IMR-90 (cell line): ENCODE measurements at regions not wholly inside any gene's neighbourhood (a gene's known extent, or its start where the extent isn't known, plus 50 kb on each side); places are given as distances from the start of the nearest gene placed in this dataset.

ENCODE experiments used
- ATAC-seq: fragments of 200-7000 bp; cut with Tn5 transposase; 2 replicates; pipeline ENCODE4 v1.9.1; 2020; ENCODE audit warnings: low read depth, mild to moderate bottlenecking, moderate library complexity
- BruUV-seq: library from RNA; stranded (reverse); fragments of 400-500 nt; replicated peaks from 2 replicates; lab custom pipeline; 2021; lab: Mats Ljungman, UMichigan
- CTCF ChIA-PET: fragments of 300-600 bp; formaldehyde crosslinking; extraction: SDS; loops from one replicate; lab custom pipeline; 2021; ENCODE audit warnings: antibody characterized with exemption; lab: Yijun Ruan, JAX
- POLR2A ChIA-PET: fragments of 300-600 bp; sonication (Branson Sonifier 250); formaldehyde crosslinking; loops from one replicate; lab custom pipeline; 2022; ENCODE audit warnings: antibody characterized with exemption; ENCODE audit not compliant: unreplicated experiment; lab: Charles Lee
- DNase-seq: peaks from one replicate; pipeline ENCODE4 v3.0.0; 2013
- H2AFZ ChIP-seq: replicated peaks from 2 replicates; pipeline ENCODE3; 2013; ENCODE audit warnings: low read length, mild to moderate bottlenecking; ENCODE audit not compliant: poor library complexity
- H2AK5ac ChIP-seq: 2 replicates; pipeline ENCODE4 v1.6.1; 2013; ENCODE audit warnings: low read depth, low read length, inconsistent platforms
- H2AK9ac ChIP-seq: replicated peaks from 2 replicates; pipeline ENCODE3; 2013; ENCODE audit warnings: mild to moderate bottlenecking, low read depth, low read length, moderate library complexity; ENCODE audit not compliant: poor library complexity
- H2BK120ac ChIP-seq: 2 replicates; pipeline ENCODE4 v1.6.1; 2013; ENCODE audit warnings: low read depth, low read length, inconsistent platforms
- H2BK15ac ChIP-seq: 3 replicates; pipeline ENCODE4 v1.6.1; 2013; ENCODE audit warnings: low read depth, low read length, inconsistent platforms
- H2BK20ac ChIP-seq: 2 replicates; pipeline ENCODE4 v1.6.1; 2013; ENCODE audit warnings: low read depth, mild to moderate bottlenecking, inconsistent platforms, low read length, moderate library complexity
- H2BK5ac ChIP-seq: 2 replicates; pipeline ENCODE4 v1.6.1; 2013; ENCODE audit warnings: mild to moderate bottlenecking, low read depth, low read length, inconsistent platforms; ENCODE audit not compliant: poor library complexity, severe bottlenecking
- H3K14ac ChIP-seq: replicated peaks from 2 replicates; pipeline ENCODE4 v1.6.1; 2013; ENCODE audit warnings: low read depth, low read length, inconsistent platforms
- H3K18ac ChIP-seq: 2 replicates; pipeline ENCODE4 v1.6.1; 2013; ENCODE audit warnings: low read depth, low read length, control low read depth
- H3K23ac ChIP-seq: 2 replicates; pipeline ENCODE4 v1.6.1; 2013; ENCODE audit warnings: low read depth, low read length, inconsistent platforms
- H3K27ac ChIP-seq: 2 replicates; pipeline ENCODE4 v1.5.1; 2013; ENCODE audit warnings: mild to moderate bottlenecking, control low read depth, low read length; ENCODE audit not compliant: insufficient read depth
- H3K27me3 ChIP-seq: 2 replicates; pipeline ENCODE4 v1.6.1; 2013; ENCODE audit warnings: low read length; ENCODE audit not compliant: control insufficient read depth, insufficient read depth
- H3K36me3 ChIP-seq: 2 replicates; pipeline ENCODE4 v1.6.1; 2013; ENCODE audit warnings: low read length, mixed read lengths; ENCODE audit not compliant: control insufficient read depth, insufficient read depth
- H3K4ac ChIP-seq: 2 replicates; pipeline ENCODE4 v1.6.1; 2013; ENCODE audit warnings: low read depth, low read length, inconsistent platforms
- H3K4me1 ChIP-seq: 2 replicates; pipeline ENCODE4 v1.6.1; 2013; ENCODE audit warnings: low read length, mixed read lengths; ENCODE audit not compliant: control insufficient read depth, insufficient read depth
- H3K4me2 ChIP-seq: 2 replicates; pipeline ENCODE4 v1.6.1; 2013; ENCODE audit warnings: low read depth, mild to moderate bottlenecking, control low read depth, low read length, moderate library complexity
- H3K4me3 ChIP-seq: 2 replicates; pipeline ENCODE4 v1.5.1; 2013; ENCODE audit warnings: low read depth, mild to moderate bottlenecking, control low read depth, low read length, moderate library complexity; ENCODE audit not compliant: insufficient read depth
- H3K56ac ChIP-seq: 2 replicates; pipeline ENCODE4 v1.6.1; 2013; ENCODE audit warnings: low read length, inconsistent platforms; ENCODE audit not compliant: insufficient read depth; ENCODE audit errors: extremely low read depth
- H3K79me1 ChIP-seq, 2 experiments: 2 replicates each; pipeline ENCODE4 v1.6.1; 2013; ENCODE audit warnings: low read length in 2 of 2, inconsistent platforms in 1 of 2, low read depth in 1 of 2
- H3K9ac ChIP-seq: 2 replicates; pipeline ENCODE4 v1.6.1; 2013; ENCODE audit warnings: low read depth, low read length, control low read depth
- H3K9me1 ChIP-seq: 2 replicates; pipeline ENCODE4 v1.6.1; 2013; ENCODE audit warnings: low read length, inconsistent platforms; ENCODE audit not compliant: insufficient read depth
- H3K9me3 ChIP-seq: 2 replicates; pipeline ENCODE4 v1.6.1; 2013; ENCODE audit warnings: low read length; ENCODE audit not compliant: control insufficient read depth, insufficient read depth
- H4K20me1 ChIP-seq: 2 replicates; pipeline ENCODE4 v1.6.1; 2013; ENCODE audit warnings: low read length, inconsistent platforms; ENCODE audit not compliant: insufficient read depth
- H4K5ac ChIP-seq: 2 replicates; pipeline ENCODE4 v1.6.1; 2013; ENCODE audit warnings: mild to moderate bottlenecking, low read depth, low read length, control low read depth
- H4K8ac ChIP-seq, 2 experiments: 2 replicates each; pipeline ENCODE4 v1.6.1; 2013; ENCODE audit warnings: low read depth in 2 of 2, low read length in 2 of 2, control low read depth in 1 of 2, inconsistent platforms in 1 of 2
- H4K91ac ChIP-seq: 2 replicates; pipeline ENCODE4 v1.6.1; 2013; ENCODE audit warnings: low read depth, low read length, inconsistent platforms; ENCODE audit not compliant: insufficient read depth
- BHLHE40 ChIP-seq: fragments of 150-350 bp; IDR thresholded peaks from 2 replicates; pipeline ENCODE4 v1.6.1; 2016; ENCODE audit warnings: mild to moderate bottlenecking, low read depth, low read length
- CEBPB ChIP-seq: IDR thresholded peaks from 2 replicates; pipeline ENCODE4 v1.6.1; 2012; ENCODE audit warnings: low read depth, low read length, improper control_type of control experiment
- CHD1 ChIP-seq: IDR thresholded peaks from 2 replicates; pipeline ENCODE4 v1.6.1; 2012; ENCODE audit warnings: low read depth, low read length, improper control_type of control experiment
- CTCF ChIP-seq: conservative IDR thresholded peaks from 2 replicates; pipeline ENCODE4 v1.5.1; 2012; ENCODE audit warnings: mild to moderate bottlenecking, low read depth, low read length, improper control_type of control experiment
- ELK1 ChIP-seq: fragments of 150-350 bp; IDR thresholded peaks from 2 replicates; pipeline ENCODE4 v1.6.1; 2016; ENCODE audit warnings: low read depth, mild to moderate bottlenecking, low read length, moderate library complexity, borderline replicate concordance
- FOS ChIP-seq: fragments of 150-350 bp; IDR thresholded peaks from 2 replicates; pipeline ENCODE4 v1.6.1; 2016; ENCODE audit warnings: low read depth, low read length
- MAFK ChIP-seq: IDR thresholded peaks from 2 replicates; pipeline ENCODE4 v1.6.1; 2012; ENCODE audit warnings: low read depth, low read length, improper control_type of control experiment
- MAZ ChIP-seq: IDR thresholded peaks from 2 replicates; pipeline ENCODE4 v1.6.1; 2012; ENCODE audit warnings: low read depth, mild to moderate bottlenecking, low read length, improper control_type of control experiment, moderate library complexity, borderline replicate concordance
- MXI1 ChIP-seq: IDR thresholded peaks from 2 replicates; pipeline ENCODE4 v1.6.1; 2012; ENCODE audit warnings: low read depth, mild to moderate bottlenecking, low read length, moderate library complexity, borderline replicate concordance
- NFE2L2 ChIP-seq: fragments of 150-350 bp; IDR thresholded peaks from 2 replicates; pipeline ENCODE4 v1.6.1; 2016; ENCODE audit warnings: low read depth, mild to moderate bottlenecking, low read length
- POLR2A ChIP-seq: IDR thresholded peaks from 2 replicates; pipeline ENCODE4 v1.6.1; 2012; ENCODE audit warnings: mild to moderate bottlenecking, low read depth, low read length
- RAD21 ChIP-seq: IDR thresholded peaks from 2 replicates; pipeline ENCODE4 v1.6.1; 2012; ENCODE audit warnings: low read length, improper control_type of control experiment
- RCOR1 ChIP-seq: IDR thresholded peaks from 2 replicates; pipeline ENCODE4 v1.6.1; 2012; ENCODE audit warnings: mild to moderate bottlenecking, low read length, improper control_type of control experiment; ENCODE audit not compliant: insufficient replicate concordance
- RFX5 ChIP-seq: IDR thresholded peaks from 2 replicates; pipeline ENCODE4 v1.8.0; 2012; ENCODE audit warnings: low read depth, mild to moderate bottlenecking, low read length, moderate library complexity
- SMC3 ChIP-seq: fragments of 150-350 bp; IDR thresholded peaks from 2 replicates; pipeline ENCODE4 v1.6.1; 2016; ENCODE audit warnings: low read depth, mild to moderate bottlenecking, antibody characterized with exemption, low read length, moderate library complexity
- WGBS, 2 experiments: methylation state at CpG; one replicate each; pipeline versions ENCODE4 v1.1.5 to v1.1.7; 2013; ENCODE audit warnings: missing lambda C conversion rate in 2 of 2; ENCODE audit not compliant: insufficient read length in 1 of 2; ENCODE audit errors: extremely low coverage in 2 of 2; 5-methylcytosine and 5-hydroxymethylcytosine counted together
- dilution Hi-C: fragments of 300-500 bp; cut with HindIII; formaldehyde crosslinking; loops from one replicate; pipeline ENCODE4 v1.14.3; 2018; ENCODE audit warnings: low sequenced_read_pairs; ENCODE audit not compliant: unreplicated experiment
- in situ Hi-C: fragments of 300-500 bp; cut with MboI; formaldehyde crosslinking; loops from 3 replicates; pipeline ENCODE4 v1.14.3; 2019; ENCODE audit warnings: low sequenced_read_pairs, inconsistent platforms, mixed read lengths
- intact Hi-C: fragments of 100-400 bp; cut with micrococcal nuclease; formaldehyde crosslinking; loops from 2 replicates; pipeline ENCODE4 v1.10.0; 2022
- TF ChIP-seq, protein P1 (sequence below): fragments of 150-350 bp; IDR thresholded peaks from 2 replicates; pipeline ENCODE4 v1.6.1; 2017; ENCODE audit warnings: mild to moderate bottlenecking, antibody characterized with exemption, low read length, low read depth

GRCh38 chr2:238652053-238652770 is 195.7 kb upstream of the TWIST2 start:
- no peak overlapping the region for H2AK5ac ChIP-seq
- WGBS, 2 experiments, result 94% methylated on average over 7 of the region's 15 CpGs; no CpG with 5 or more reads in 1 of the 2 experiments
- H2BK15ac ChIP-seq, result no peak overlapping the region
- no peak overlapping the region for H3K27ac ChIP-seq
- H3K36me3 ChIP-seq, result no peaks in the 10 kb centered on the region
- no peaks in the 10 kb centered on the region for H4K20me1 ChIP-seq
- H4K91ac ChIP-seq, result no peak overlapping the region
- intact Hi-C loops (no loop called here), in situ Hi-C loops (no loop called here), dilution Hi-C loops (no loop called here)
- CTCF ChIA-PET, result no interaction called here
- H3K14ac ChIP-seq, result no peak overlapping the region
- no peak overlapping the region for H3K9ac ChIP-seq
- no peak overlapping the region for H3K18ac ChIP-seq
- H3K4me3 ChIP-seq, result no peak overlapping the region
- no peak overlapping the region for H2AFZ ChIP-seq
- ATAC-seq (no peak), DNase-seq (no peak)
- no peak overlapping the region for H3K4me2 ChIP-seq
- H2BK5ac ChIP-seq, result no peak overlapping the region
- H3K56ac ChIP-seq, result no peak overlapping the region
- POLR2A ChIA-PET, result no interaction called here
- H3K79me1 ChIP-seq, result no peaks in the 10 kb centered on the region
- no peaks in the 10 kb centered on the region; the same call in 1 of the 2 replicates for H3K9me3 ChIP-seq
- peaks cover 2% of the 10 kb centered on the region for H3K27me3 ChIP-seq
- H4K5ac ChIP-seq, result no peak overlapping the region
- no peak overlapping the region for H2AK9ac ChIP-seq
- no peak overlapping the region for H4K8ac ChIP-seq
- no peak overlapping the region for H2BK20ac ChIP-seq
- no peaks in the 10 kb centered on the region; the same call in 1 of the 2 replicates for H3K4me1 ChIP-seq
- no peaks in the 10 kb centered on the region for H3K9me1 ChIP-seq
- no peak overlapping the region for H2BK120ac ChIP-seq
- no TSS peak for BruUV-seq
- no peak for TF ChIP-seq CHD1
- no peak for TF ChIP-seq RFX5
- TF ChIP-seq SMC3, result no peak
- TF ChIP-seq CEBPB, result no peak
- no peak for TF ChIP-seq MXI1
- TF ChIP-seq CTCF, result no peak
- no peak for TF ChIP-seq FOS
- TF ChIP-seq RCOR1, result no peak
- no peak for TF ChIP-seq MAZ
- TF ChIP-seq, protein P1, sequence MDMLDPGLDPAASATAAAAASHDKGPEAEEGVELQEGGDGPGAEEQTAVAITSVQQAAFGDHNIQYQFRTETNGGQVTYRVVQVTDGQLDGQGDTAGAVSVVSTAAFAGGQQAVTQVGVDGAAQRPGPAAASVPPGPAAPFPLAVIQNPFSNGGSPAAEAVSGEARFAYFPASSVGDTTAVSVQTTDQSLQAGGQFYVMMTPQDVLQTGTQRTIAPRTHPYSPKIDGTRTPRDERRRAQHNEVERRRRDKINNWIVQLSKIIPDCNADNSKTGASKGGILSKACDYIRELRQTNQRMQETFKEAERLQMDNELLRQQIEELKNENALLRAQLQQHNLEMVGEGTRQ, result no peak
- no peak for TF ChIP-seq NFE2L2
- no peak for TF ChIP-seq ELK1
- no peak for TF ChIP-seq MAFK
- TF ChIP-seq BHLHE40, result no peak
- TF ChIP-seq RAD21, result no peak
- no peak for TF ChIP-seq POLR2A
- no peak overlapping the region for H3K23ac ChIP-seq
- no peak overlapping the region for H3K4ac ChIP-seq
